ENCODE measurements at regions not wholly inside any gene's neighbourhood (a gene's known extent, or its start where the extent isn't known, plus 50 kb on each side); places are given as distances from the start of the nearest gene placed in this dataset.
A peak's percentile ranks its signal among the peaks of the same experiment; 100 is the strongest.

DNA sequence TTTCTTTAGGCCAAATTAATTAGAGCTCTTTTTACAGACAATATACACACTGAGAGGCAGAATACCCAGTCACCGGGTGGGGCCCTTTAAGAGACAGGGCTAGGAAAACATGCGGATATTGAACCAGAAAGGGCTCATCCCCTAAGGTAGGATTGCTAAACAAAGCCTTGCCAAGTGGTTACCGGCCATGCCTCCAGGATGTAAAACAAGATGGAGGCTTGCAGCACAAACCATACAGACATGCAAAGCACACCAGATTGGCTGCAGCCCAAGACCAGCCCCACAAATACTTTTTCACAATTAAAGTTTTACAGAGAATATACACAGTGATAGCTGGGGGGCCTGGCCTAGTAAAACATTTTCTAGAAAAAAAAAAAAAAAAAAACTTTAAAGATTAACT lies 210.0 kb downstream of the KLHL4 start:
- Mint-ChIP-seq H3K27ac (no peak overlapping the region), H3K4me1 (no peaks in the 10 kb centered on the region), H3K4me3 (no peak overlapping the region), H3K9me3 (ENCODE audit: low read depth) (no peaks in the 10 kb centered on the region), H3K27me3 (no peaks in the 10 kb centered on the region), H3K36me3 (no peaks in the 10 kb centered on the region)
- CTCF ChIA-PET: no interaction called here
- DNase-seq: no peak
- no peak for ATAC-seq

- CTCF ChIA-PET: no interaction called here
- DNase-seq (no peak), ATAC-seq (no peak)
- no peak overlapping the region for H3K27ac Mint-ChIP-seq
- no peak overlapping the region for H3K4me3 Mint-ChIP-seq
- H3K9me3 Mint-ChIP-seq (ENCODE audit: low read depth): no peaks in the 10 kb centered on the region
- no peaks in the 10 kb centered on the region for H3K36me3 Mint-ChIP-seq
- H3K27me3 Mint-ChIP-seq: no peaks in the 10 kb centered on the region
- H3K4me1 Mint-ChIP-seq: no peaks in the 10 kb centered on the region
Observed at GRCh38 chrX:87728024-87728423, 210.4 kb downstream of the KLHL4 start.

- DNase-seq (no peak), ATAC-seq (no peak)
- no peak overlapping the region for H3K27ac Mint-ChIP-seq
- H3K4me1 Mint-ChIP-seq: no peaks in the 10 kb centered on the region
- H3K36me3 Mint-ChIP-seq: no peaks in the 10 kb centered on the region
- H3K9me3 Mint-ChIP-seq (ENCODE audit: low read depth): no peaks in the 10 kb centered on the region
- no peaks in the 10 kb centered on the region for H3K27me3 Mint-ChIP-seq
- no peak overlapping the region for H3K4me3 Mint-ChIP-seq
- CTCF ChIA-PET: no interaction called here
Observed at GRCh38 chrX:87728459-87728858, 210.9 kb downstream of the KLHL4 start.

- DNase-seq (no peak), ATAC-seq (no peak)
- Mint-ChIP-seq H3K9me3 (ENCODE audit: low read depth) (no peaks in the 10 kb centered on the region), H3K27ac (no peak overlapping the region), H3K27me3 (no peaks in the 10 kb centered on the region), H3K4me1 (no peaks in the 10 kb centered on the region), H3K4me3 (no peak overlapping the region), H3K36me3 (no peaks in the 10 kb centered on the region)
- CTCF ChIA-PET: no interaction called here
Observed at GRCh38 chrX:87732133-87732532, 214.5 kb downstream of the KLHL4 start.

DNA sequence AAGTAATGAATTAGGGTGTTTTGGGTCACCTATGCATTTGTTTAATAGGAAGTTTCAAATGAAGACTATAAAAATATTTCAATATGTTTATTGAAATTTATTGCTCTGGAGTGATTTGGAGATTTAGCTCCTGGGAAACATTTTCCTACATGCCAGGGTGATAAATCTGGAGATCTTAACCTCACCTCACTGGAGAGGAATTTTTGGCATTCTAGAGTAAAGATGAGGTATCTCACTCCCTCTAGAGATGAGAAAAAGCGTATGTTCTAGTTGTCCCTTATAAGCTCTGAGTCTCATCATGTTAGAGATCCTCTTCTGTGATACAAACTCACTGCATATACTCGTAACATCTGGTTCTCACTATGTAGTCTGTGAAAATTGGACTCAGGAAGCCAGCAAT lies 219.0 kb downstream of the KLHL4 start:
- Mint-ChIP-seq H3K4me1 (no peaks in the 10 kb centered on the region), H3K9me3 (ENCODE audit: low read depth) (no peaks in the 10 kb centered on the region), H3K27me3 (no peaks in the 10 kb centered on the region), H3K27ac (no peak overlapping the region), H3K36me3 (no peaks in the 10 kb centered on the region), H3K4me3 (no peak overlapping the region)
- DNase-seq (no peak), ATAC-seq (no peak)
- CTCF ChIA-PET: no interaction called here

GRCh38 chrX:87744391-87744790 lies 226.8 kb downstream of the KLHL4 start:
- no peak for ATAC-seq
- Mint-ChIP-seq H3K9me3 (ENCODE audit: low read depth) (no peaks in the 10 kb centered on the region), H3K27ac (no peak overlapping the region), H3K27me3 (no peaks in the 10 kb centered on the region), H3K4me1 (no peaks in the 10 kb centered on the region), H3K4me3 (no peak overlapping the region), H3K36me3 (no peaks in the 10 kb centered on the region)
- no peak for DNase-seq
- CTCF ChIA-PET: no interaction called here

GRCh38 chrX:87755493-87755892 lies 237.9 kb downstream of the KLHL4 start:
- H3K27me3 Mint-ChIP-seq: no peaks in the 10 kb centered on the region
- no peaks in the 10 kb centered on the region for H3K4me1 Mint-ChIP-seq
- no peak overlapping the region for H3K4me3 Mint-ChIP-seq
- H3K27ac Mint-ChIP-seq: no peak overlapping the region
- no peaks in the 10 kb centered on the region for H3K36me3 Mint-ChIP-seq
- ATAC-seq (no peak), DNase-seq (no peak)
- CTCF ChIA-PET: no interaction called here
- peaks cover 3% of the 10 kb centered on the region for H3K9me3 Mint-ChIP-seq (ENCODE audit: low read depth)

GRCh38 chrX:87788976-87789375 lies 271.4 kb downstream of the KLHL4 start:
- CTCF ChIA-PET: no interaction called here
- Mint-ChIP-seq H3K27me3 (no peaks in the 10 kb centered on the region), H3K4me1 (no peaks in the 10 kb centered on the region), H3K4me3 (no peak overlapping the region), H3K27ac (no peak overlapping the region), H3K36me3 (no peaks in the 10 kb centered on the region), H3K9me3 (ENCODE audit: low read depth) (no peaks in the 10 kb centered on the region)
- no peak for DNase-seq
- no peak for ATAC-seq

- H3K9me3 Mint-ChIP-seq (ENCODE audit: low read depth): peaks cover 2% of the 10 kb centered on the region
- no peak overlapping the region for H3K27ac Mint-ChIP-seq
- ATAC-seq: no peak
- no peaks in the 10 kb centered on the region for H3K36me3 Mint-ChIP-seq
- DNase-seq: no peak
- H3K4me3 Mint-ChIP-seq: no peak overlapping the region
- no peaks in the 10 kb centered on the region for H3K4me1 Mint-ChIP-seq
- CTCF ChIA-PET: no interaction called here
- H3K27me3 Mint-ChIP-seq: no peaks in the 10 kb centered on the region
Observed at GRCh38 chrX:87798039-87798438, 280.4 kb downstream of the KLHL4 start.

DNA sequence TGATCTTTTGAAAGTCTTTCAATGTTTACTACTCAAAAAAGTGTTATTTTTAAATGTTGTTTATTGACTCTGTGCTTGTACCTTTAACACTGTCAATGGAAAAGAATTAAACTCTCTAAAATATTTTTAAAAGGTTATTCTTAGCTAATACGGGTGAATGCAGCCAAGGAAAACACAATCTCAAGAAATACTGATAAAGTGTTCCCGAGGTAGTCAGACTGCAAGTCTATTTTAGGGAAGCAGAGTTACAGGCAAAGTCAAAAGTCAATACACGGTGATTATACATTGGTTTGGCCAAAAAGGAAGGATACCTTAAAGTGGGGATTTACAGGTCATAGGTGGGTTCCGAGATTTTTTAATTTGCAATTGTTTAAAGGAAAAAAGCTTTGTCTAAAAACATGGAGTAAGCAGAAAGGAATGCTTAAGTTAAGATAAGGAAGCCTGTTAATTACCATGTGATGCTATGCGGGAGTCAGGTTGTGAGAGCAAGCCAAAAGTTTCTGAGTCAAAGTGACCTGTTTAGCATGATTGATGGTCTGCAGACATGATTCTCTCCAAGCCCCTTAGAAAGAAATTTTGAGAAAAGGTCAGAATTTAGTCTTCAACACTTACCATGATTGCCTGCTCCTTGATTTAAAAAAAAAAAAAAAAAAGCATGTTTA lies 288.4 kb downstream of the KLHL4 start:
- Mint-ChIP-seq H3K9me3 (ENCODE audit: low read depth) (peaks cover 3% of the 10 kb centered on the region), H3K27ac (no peak overlapping the region), H3K4me1 (no peaks in the 10 kb centered on the region), H3K27me3 (no peaks in the 10 kb centered on the region), H3K36me3 (no peaks in the 10 kb centered on the region), H3K4me3 (no peak overlapping the region)
- ATAC-seq (no peak), DNase-seq (no peak)
- CTCF ChIA-PET: no interaction called here

GRCh38 chrX:87808576-87809243 lies 291.1 kb downstream of the KLHL4 start:
- Mint-ChIP-seq H3K4me1 (no peaks in the 10 kb centered on the region), H3K9me3 (ENCODE audit: low read depth) (peaks cover 3% of the 10 kb centered on the region), H3K4me3 (no peak overlapping the region), H3K27me3 (no peaks in the 10 kb centered on the region), H3K27ac (no peak overlapping the region), H3K36me3 (no peaks in the 10 kb centered on the region)
- ATAC-seq (no peak), DNase-seq (no peak)
- CTCF ChIA-PET: no interaction called here

DNA sequence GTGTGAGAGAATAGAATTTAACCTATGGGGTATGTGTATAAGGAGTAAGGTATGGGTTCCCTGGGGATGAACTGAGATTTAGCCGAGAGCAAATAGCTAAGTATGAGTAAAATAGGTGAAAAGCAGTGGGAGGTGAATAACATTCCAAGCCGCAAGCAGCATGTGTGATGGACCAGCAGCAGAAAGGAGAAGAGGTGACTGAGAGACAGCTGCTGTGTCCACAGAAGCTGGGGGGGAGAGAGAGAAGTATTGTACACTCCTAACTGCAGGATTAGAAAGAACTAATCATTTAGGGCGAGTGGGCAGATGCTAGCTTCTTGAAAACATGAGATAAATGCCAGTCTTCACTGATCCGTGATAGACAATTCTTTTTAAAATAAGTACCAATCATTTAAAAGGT lies 296.0 kb downstream of the KLHL4 start:
- CTCF ChIA-PET: interaction anchor here (1.3 kb wide), 1 partner anchor 23 kb away, joined by 3 read pairs; no protein-coding TSS in a partner anchor
- Mint-ChIP-seq H3K9me3 (ENCODE audit: low read depth) (no peaks in the 10 kb centered on the region), H3K4me3 (no peak overlapping the region), H3K4me1 (no peaks in the 10 kb centered on the region), H3K27ac (no peak overlapping the region), H3K27me3 (no peaks in the 10 kb centered on the region), H3K36me3 (no peaks in the 10 kb centered on the region)
- ATAC-seq (no peak), DNase-seq (no peak)

DNA sequence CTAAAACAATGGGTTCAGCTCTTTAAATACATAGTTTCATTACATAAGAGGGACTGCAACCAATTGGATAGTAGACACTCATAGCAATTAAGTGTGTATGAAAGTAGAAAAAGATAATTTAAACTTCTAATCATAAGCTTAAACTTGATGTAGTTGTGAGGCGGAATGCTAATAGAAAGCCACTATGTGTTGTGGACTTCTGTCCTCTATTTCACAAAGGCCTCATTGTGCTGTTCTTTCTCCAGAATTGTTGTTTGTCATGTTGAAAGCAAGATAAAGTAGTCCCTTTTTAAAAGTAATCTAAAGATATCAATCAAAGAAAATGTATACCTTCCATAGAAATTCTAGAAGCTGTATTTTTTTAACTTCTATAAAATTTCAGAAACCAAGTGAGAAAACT lies 329.4 kb downstream of the KLHL4 start:
- CTCF ChIA-PET: no interaction called here
- H3K9me3 Mint-ChIP-seq (ENCODE audit: low read depth): no peaks in the 10 kb centered on the region
- H3K4me1 Mint-ChIP-seq: no peaks in the 10 kb centered on the region
- H3K36me3 Mint-ChIP-seq: no peaks in the 10 kb centered on the region
- no peak overlapping the region for H3K4me3 Mint-ChIP-seq
- no peak for DNase-seq
- no peaks in the 10 kb centered on the region for H3K27me3 Mint-ChIP-seq
- H3K27ac Mint-ChIP-seq: no peak overlapping the region
- no peak for ATAC-seq

GRCh38 chrX:87873347-87873941 lies 355.8 kb downstream of the KLHL4 start:
- Mint-ChIP-seq H3K9me3 (ENCODE audit: low read depth) (peaks cover 7% of the 10 kb centered on the region), H3K4me1 (peaks cover 3% of the 10 kb centered on the region), H3K27ac (no peak overlapping the region), H3K36me3 (no peaks in the 10 kb centered on the region), H3K27me3 (no peaks in the 10 kb centered on the region), H3K4me3 (peak overlapping the region; percentile 19)
- CTCF ChIA-PET: no interaction called here
- DNase-seq (no peak), ATAC-seq (no peak)
